ENCODE measurements at regions not wholly inside any gene's neighbourhood (a gene's known extent, or its start where the extent isn't known, plus 50 kb on each side); places are given as distances from the start of the nearest gene placed in this dataset.
A peak's percentile ranks its signal among the peaks of the same experiment; 100 is the strongest.
"Not testable (repeated sequence)": the region's sequence is repeated elsewhere in the genome, so short reads cannot be mapped to it uniquely, and the experiment has no call there.

DNA sequence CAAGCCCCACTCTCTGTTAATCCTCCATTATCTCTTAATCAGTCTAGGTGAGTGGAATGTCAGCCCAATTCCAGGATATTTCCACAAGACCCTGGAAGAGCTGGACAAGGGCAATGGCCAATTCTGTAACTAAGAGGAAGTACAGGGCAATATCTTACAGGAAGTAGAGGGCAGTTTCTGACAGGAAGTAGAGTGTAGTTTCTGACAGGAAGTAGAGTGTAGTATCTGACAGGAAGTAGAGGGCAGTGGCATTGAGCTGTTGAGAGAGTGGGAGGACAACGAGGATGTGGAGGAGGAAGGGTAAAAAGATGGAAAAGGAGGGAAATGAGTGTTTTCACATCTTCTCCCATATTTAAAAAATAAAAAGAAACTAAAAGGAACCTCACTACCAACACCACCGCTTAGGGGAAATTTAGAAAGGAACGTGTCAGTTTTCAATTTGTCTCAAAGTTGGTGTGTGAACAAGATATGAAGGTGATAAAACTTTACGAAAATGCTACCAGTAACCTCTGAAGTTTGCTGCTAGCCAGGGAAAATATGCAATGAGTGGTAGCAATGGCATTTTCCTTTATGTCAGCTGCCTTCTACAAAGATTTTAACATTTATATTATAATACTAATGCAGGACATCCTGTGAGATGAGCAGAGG lies 430.9 kb upstream of the HNRNPA3 start:
- no peak for DNase-seq (ENCODE audit: low read depth in 4 of 6, low spot score in 6 of 6)
- H3K36me3 ChIP-seq (ENCODE audit: control insufficient read depth, insufficient read depth, low read length), result no peaks in the 10 kb centered on the region
- no peaks in the 10 kb centered on the region for H3K9me3 ChIP-seq (ENCODE audit: control insufficient read depth, insufficient read depth, low read length)
- no peaks in the 10 kb centered on the region for H3K27me3 ChIP-seq (ENCODE audit: control insufficient read depth, insufficient read depth, low read length)
- no peak overlapping the region for H3K27ac ChIP-seq (ENCODE audit: low read depth, low read length)
- no peak overlapping the region for H3K4me3 ChIP-seq (ENCODE audit: low read depth, low read length)
- 100% methylated on average over 1 of the region's 4 CpGs for WGBS (ENCODE audit: insufficient coverage)
- H3K4me1 ChIP-seq (ENCODE audit: control insufficient read depth, insufficient read depth, low read length), result peaks cover 3% of the 10 kb centered on the region

DNA sequence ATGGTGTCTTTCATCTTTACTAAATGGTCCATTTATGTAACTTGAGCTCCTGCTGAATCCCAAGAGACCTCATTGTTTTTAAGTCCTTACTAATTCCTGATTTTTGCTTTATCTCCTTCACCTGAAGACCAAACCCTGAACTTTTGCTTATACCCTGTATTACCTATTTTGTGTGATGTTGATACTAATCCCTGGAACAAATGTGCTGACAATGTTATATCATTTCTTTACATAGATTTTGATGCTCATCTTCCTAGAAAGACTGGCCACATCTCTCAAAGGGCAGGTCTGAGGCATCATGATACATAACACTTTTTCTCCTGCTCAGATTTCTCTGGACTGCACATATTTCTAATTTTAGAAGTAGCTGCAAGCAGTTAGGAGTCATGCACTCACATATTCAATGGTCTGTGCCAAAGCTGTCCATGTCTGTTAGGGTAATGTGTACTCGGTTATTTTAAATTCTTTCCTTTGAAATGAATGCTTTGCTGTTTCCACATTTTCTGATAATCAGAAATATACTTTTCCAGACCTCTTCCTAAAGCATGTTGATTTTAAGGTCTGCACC lies 427.9 kb upstream of the HNRNPA3 start:
- no CpG with 5 or more reads among the region's 1 CpG for WGBS (ENCODE audit: insufficient coverage)
- no peaks in the 10 kb centered on the region for H3K4me1 ChIP-seq (ENCODE audit: control insufficient read depth, insufficient read depth, low read length)
- H3K27ac ChIP-seq (ENCODE audit: low read depth, low read length), result no peak overlapping the region
- no peaks in the 10 kb centered on the region for H3K36me3 ChIP-seq (ENCODE audit: control insufficient read depth, insufficient read depth, low read length)
- H3K27me3 ChIP-seq (ENCODE audit: control insufficient read depth, insufficient read depth, low read length), result no peaks in the 10 kb centered on the region
- H3K4me3 ChIP-seq (ENCODE audit: low read depth, low read length), result no peak overlapping the region
- DNase-seq (ENCODE audit: low read depth in 4 of 6, low spot score in 6 of 6), result no peak
- no peaks in the 10 kb centered on the region for H3K9me3 ChIP-seq (ENCODE audit: control insufficient read depth, insufficient read depth, low read length)

DNA sequence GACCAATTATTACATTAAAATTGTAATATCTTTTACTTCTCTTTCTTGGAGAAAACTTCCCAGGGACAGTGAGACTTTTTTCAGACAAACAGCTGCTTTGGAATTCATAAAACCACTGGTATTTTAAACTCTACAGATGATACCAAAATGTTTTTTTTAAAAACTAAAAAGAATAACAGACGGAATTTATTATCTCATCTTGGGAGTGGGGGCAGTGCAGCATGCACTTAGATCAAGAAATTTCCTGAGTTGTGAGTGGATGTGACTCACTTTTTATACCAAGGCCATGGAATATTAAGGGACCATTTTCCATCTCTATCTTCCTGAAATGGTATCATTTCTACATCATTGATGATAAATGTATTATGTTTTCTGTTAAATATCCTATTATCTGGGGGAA lies 422.8 kb upstream of the HNRNPA3 start:
- no peaks in the 10 kb centered on the region for H3K27me3 ChIP-seq (ENCODE audit: control insufficient read depth, insufficient read depth, low read length)
- no peak overlapping the region for H3K27ac ChIP-seq (ENCODE audit: low read depth, low read length)
- H3K4me1 ChIP-seq (ENCODE audit: control insufficient read depth, insufficient read depth, low read length), result no peaks in the 10 kb centered on the region
- H3K4me3 ChIP-seq (ENCODE audit: low read depth, low read length), result no peak overlapping the region
- no peaks in the 10 kb centered on the region for H3K9me3 ChIP-seq (ENCODE audit: control insufficient read depth, insufficient read depth, low read length)
- DNase-seq (ENCODE audit: low read depth in 4 of 6, low spot score in 6 of 6), result no peak
- no CpG with 5 or more reads among the region's 1 CpG for WGBS (ENCODE audit: insufficient coverage)
- H3K36me3 ChIP-seq (ENCODE audit: control insufficient read depth, insufficient read depth, low read length), result no peaks in the 10 kb centered on the region

DNA sequence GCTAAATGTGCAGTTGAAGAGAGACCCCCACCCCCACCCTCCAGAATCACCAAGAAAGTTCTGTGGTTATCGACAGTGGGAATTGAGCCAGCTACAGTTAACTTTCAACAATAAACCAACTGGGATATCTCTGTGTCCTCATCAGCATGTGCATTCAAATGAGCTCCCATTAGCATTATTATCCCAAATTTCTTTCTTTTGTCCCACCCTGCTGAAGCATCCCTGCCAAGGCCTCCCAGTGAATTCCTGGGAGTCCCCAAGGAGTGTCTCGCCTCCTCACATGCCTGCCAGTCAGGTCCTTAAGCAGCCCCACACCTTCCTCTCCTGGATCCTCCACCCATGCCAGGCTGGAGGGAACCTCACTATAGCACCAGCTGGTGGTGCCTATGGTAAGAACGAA lies 422.1 kb upstream of the HNRNPA3 start:
- no peak overlapping the region for H3K27ac ChIP-seq (ENCODE audit: low read depth, low read length)
- no peak overlapping the region for H3K4me3 ChIP-seq (ENCODE audit: low read depth, low read length)
- H3K36me3 ChIP-seq (ENCODE audit: control insufficient read depth, insufficient read depth, low read length), result no peaks in the 10 kb centered on the region
- H3K4me1 ChIP-seq (ENCODE audit: control insufficient read depth, insufficient read depth, low read length), result no peaks in the 10 kb centered on the region
- H3K9me3 ChIP-seq (ENCODE audit: control insufficient read depth, insufficient read depth, low read length), result no peaks in the 10 kb centered on the region
- DNase-seq (ENCODE audit: low read depth in 4 of 6, low spot score in 6 of 6), result no peak
- 69% methylated on average over 2 of the region's 3 CpGs for WGBS (ENCODE audit: insufficient coverage)
- H3K27me3 ChIP-seq (ENCODE audit: control insufficient read depth, insufficient read depth, low read length), result no peaks in the 10 kb centered on the region

DNA sequence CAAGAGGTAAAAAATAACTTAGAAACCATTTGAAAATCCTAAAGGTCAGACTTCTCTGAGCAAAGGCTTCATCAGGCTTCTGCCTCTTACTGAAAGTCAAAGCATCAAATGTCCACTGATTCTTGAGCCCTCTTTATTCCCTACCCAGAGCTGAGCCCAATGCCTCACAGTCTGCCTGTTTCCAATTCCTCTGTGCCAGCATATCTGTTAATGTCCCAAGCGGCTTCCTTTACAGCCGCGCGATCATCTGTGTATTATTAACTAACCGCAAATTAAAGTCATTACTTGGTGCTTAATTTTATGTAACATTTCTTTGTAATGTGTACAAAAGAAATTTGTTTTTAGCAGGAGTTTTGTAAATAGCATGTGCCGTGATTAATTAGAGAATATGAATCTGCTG lies 418.8 kb upstream of the HNRNPA3 start:
- peak in 1 of 6 donors; percentile 43 for DNase-seq (ENCODE audit: low read depth in 4 of 6, low spot score in 6 of 6)
- no peak overlapping the region for H3K4me3 ChIP-seq (ENCODE audit: low read depth, low read length)
- H3K27me3 ChIP-seq (ENCODE audit: control insufficient read depth, insufficient read depth, low read length), result no peaks in the 10 kb centered on the region
- no peaks in the 10 kb centered on the region for H3K36me3 ChIP-seq (ENCODE audit: control insufficient read depth, insufficient read depth, low read length)
- no peaks in the 10 kb centered on the region for H3K9me3 ChIP-seq (ENCODE audit: control insufficient read depth, insufficient read depth, low read length)
- no peaks in the 10 kb centered on the region for H3K4me1 ChIP-seq (ENCODE audit: control insufficient read depth, insufficient read depth, low read length)
- no CpG with 5 or more reads among the region's 6 CpGs for WGBS (ENCODE audit: insufficient coverage)
- no peak overlapping the region for H3K27ac ChIP-seq (ENCODE audit: low read depth, low read length)

DNA sequence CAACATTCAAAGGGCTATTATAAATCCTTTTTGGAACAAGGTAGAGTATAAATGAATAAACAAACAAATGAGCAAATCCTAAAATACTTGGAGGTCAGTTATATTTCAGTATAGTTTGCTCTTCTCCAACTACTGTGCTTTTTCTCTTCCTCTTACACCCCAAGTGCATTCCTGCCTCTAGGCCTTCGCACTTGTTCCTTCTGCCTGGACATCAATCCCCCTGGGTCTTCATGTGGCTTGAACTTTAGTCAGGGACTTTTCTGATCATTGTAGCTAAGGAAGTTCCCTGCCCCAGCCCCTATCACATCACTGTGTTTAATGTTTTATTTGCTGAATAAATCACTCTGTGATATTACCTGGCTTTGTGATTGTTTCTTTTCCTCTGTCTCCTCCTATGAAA lies 418.2 kb upstream of the HNRNPA3 start:
- DNase-seq (ENCODE audit: low read depth in 4 of 6, low spot score in 6 of 6), result no peak
- Histone ChIP-seq H3K27me3 (ENCODE audit: control insufficient read depth, insufficient read depth, low read length) (no peaks in the 10 kb centered on the region), H3K9me3 (ENCODE audit: control insufficient read depth, insufficient read depth, low read length) (no peaks in the 10 kb centered on the region), H3K36me3 (ENCODE audit: control insufficient read depth, insufficient read depth, low read length) (no peaks in the 10 kb centered on the region), H3K4me1 (ENCODE audit: control insufficient read depth, insufficient read depth, low read length) (no peaks in the 10 kb centered on the region), H3K4me3 (ENCODE audit: low read depth, low read length) (no peak overlapping the region), H3K27ac (ENCODE audit: low read depth, low read length) (no peak overlapping the region)
- WGBS (ENCODE audit: insufficient coverage), result no CpG with 5 or more reads among the region's 1 CpG

DNA sequence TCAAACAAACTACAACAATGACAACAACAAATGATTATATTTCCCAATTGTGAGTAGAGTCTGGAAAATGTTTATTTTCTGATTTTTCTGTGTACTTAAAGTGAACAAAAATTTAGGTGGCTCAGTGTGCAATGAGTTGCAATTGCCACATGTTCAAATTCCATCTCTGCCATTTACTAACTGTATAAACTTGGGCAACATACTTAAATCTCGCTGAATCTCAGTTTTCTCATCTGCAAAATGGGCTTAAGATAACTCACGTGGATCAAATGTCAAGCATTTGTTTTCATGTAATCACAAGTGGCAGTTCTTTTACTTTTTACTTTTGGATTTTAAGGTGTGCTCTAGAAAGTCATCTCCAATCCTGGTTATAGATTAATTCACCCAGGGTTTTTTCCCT lies 416.8 kb upstream of the HNRNPA3 start:
- Histone ChIP-seq H3K4me1 (ENCODE audit: control insufficient read depth, insufficient read depth, low read length) (no peaks in the 10 kb centered on the region), H3K36me3 (ENCODE audit: control insufficient read depth, insufficient read depth, low read length) (no peaks in the 10 kb centered on the region), H3K27ac (ENCODE audit: low read depth, low read length) (no peak overlapping the region), H3K9me3 (ENCODE audit: control insufficient read depth, insufficient read depth, low read length) (no peaks in the 10 kb centered on the region), H3K27me3 (ENCODE audit: control insufficient read depth, insufficient read depth, low read length) (no peaks in the 10 kb centered on the region), H3K4me3 (ENCODE audit: low read depth, low read length) (no peak overlapping the region)
- DNase-seq (ENCODE audit: low read depth in 4 of 6, low spot score in 6 of 6), result no peak
- 100% methylated on average over 2 of the region's 2 CpGs for WGBS (ENCODE audit: insufficient coverage)

DNA sequence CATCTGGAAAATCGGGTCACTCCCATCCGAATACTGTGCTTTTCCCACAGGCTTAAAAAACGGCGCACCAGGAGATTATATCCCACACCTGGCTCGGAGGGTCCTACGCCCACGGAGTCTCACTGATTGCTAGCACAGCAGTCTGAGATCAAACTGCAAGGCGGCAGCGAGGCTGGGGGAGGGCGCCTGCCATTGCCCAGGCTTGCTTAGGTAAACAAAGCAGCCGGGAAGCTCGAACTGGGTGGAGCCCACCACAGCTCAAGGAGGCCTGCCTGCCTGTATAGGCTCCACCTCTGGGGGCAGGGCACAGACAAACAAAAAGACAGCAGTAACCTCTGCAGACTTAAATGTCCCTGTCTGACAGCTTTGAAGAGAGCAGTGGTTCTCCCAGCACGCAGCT lies 415.9 kb upstream of the HNRNPA3 start:
- H3K27me3 ChIP-seq (ENCODE audit: control insufficient read depth, insufficient read depth, low read length); H3K27ac ChIP-seq (ENCODE audit: low read depth, low read length); H3K9me3 ChIP-seq (ENCODE audit: control insufficient read depth, insufficient read depth, low read length); H3K4me3 ChIP-seq (ENCODE audit: low read depth, low read length); H3K4me1 ChIP-seq (ENCODE audit: control insufficient read depth, insufficient read depth, low read length); DNase-seq (ENCODE audit: low read depth in 4 of 6, low spot score in 6 of 6); H3K36me3 ChIP-seq (ENCODE audit: control insufficient read depth, insufficient read depth, low read length): not testable (repeated sequence)
- 90% methylated on average over 5 of the region's 13 CpGs for WGBS (ENCODE audit: insufficient coverage)

DNA sequence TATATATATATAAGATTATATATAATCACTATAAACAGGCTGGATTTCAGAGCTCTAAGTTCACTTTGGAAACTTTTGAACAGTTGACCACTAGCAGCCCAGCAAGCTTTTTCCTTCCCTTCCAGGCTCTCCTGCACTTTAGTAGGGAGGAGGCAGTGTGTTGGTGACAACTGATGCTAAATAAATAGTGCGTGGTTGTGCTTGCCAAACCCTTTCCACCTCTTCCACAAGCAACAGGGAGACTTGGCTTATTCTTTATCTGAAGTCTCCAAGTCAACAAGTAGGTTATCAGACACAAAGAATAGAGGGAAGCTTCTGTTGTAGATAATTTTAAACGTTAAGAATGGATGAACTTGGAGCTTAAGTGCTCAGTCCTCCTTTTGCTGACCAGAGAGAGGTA lies 408.2 kb upstream of the HNRNPA3 start:
- no peak for DNase-seq (ENCODE audit: low read depth in 4 of 6, low spot score in 6 of 6)
- H3K4me3 ChIP-seq (ENCODE audit: low read depth, low read length), result no peak overlapping the region
- H3K36me3 ChIP-seq (ENCODE audit: control insufficient read depth, insufficient read depth, low read length), result no peaks in the 10 kb centered on the region
- H3K27me3 ChIP-seq (ENCODE audit: control insufficient read depth, insufficient read depth, low read length), result peaks cover 2% of the 10 kb centered on the region
- H3K4me1 ChIP-seq (ENCODE audit: control insufficient read depth, insufficient read depth, low read length), result no peaks in the 10 kb centered on the region
- no peaks in the 10 kb centered on the region for H3K9me3 ChIP-seq (ENCODE audit: control insufficient read depth, insufficient read depth, low read length)
- 50% methylated on average over 1 of the region's 2 CpGs for WGBS (ENCODE audit: insufficient coverage)
- no peak overlapping the region for H3K27ac ChIP-seq (ENCODE audit: low read depth, low read length)

DNA sequence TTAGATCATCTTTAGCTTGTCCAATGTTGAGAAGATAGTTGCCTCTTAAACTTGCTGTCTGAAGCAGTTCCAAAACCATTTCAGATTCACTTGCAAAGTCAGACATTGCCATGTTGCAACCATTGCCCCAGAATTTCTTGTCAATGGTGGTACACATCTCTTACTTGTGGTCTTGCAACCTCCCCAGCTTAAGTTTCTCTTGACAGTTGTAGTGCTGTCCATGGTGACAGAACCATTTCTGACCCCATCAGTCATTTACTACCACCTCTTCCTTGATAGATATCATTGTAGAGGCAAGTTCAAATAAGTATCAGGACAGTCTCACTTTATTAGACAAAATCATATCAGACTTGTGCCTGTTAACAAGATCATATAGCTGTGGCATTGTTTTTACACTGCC lies 407.2 kb upstream of the HNRNPA3 start:
- Histone ChIP-seq H3K9me3 (ENCODE audit: control insufficient read depth, insufficient read depth, low read length) (no peaks in the 10 kb centered on the region), H3K27me3 (ENCODE audit: control insufficient read depth, insufficient read depth, low read length) (peaks cover 2% of the 10 kb centered on the region), H3K27ac (ENCODE audit: low read depth, low read length) (no peak overlapping the region), H3K36me3 (ENCODE audit: control insufficient read depth, insufficient read depth, low read length) (no peaks in the 10 kb centered on the region), H3K4me1 (ENCODE audit: control insufficient read depth, insufficient read depth, low read length) (no peaks in the 10 kb centered on the region), H3K4me3 (ENCODE audit: low read depth, low read length) (no peak overlapping the region)
- no peak for DNase-seq (ENCODE audit: low read depth in 4 of 6, low spot score in 6 of 6)
